ENCODE measurements at regions not wholly inside any gene's neighbourhood (a gene's known extent, or its start where the extent isn't known, plus 50 kb on each side); places are given as distances from the start of the nearest gene placed in this dataset.

GRCh38 chr1:170803711-170804110, 131.6 kb upstream of the MROH9 start:
- POLR2A ChIA-PET: no interaction called here
- CTCF ChIA-PET: no interaction called here
- peaks cover 0 to 16% of the 10 kb centered on the region in 2 experiments; a peak in 2 of 4 replicates for H3K4me1 ChIP-seq (ENCODE audit: control insufficient read depth in 1 of 2, insufficient read depth in 2 of 2, low read length in 2 of 2)
- intact Hi-C loops (cut with micrococcal nuclease): no loop called here
- no peak overlapping the region for H3K4me2 ChIP-seq (ENCODE audit: low read length)
- H3K4me3 ChIP-seq (replicated peaks in 1 of 2; ENCODE audit: low read depth in 1 of 2, low read length in 2 of 2): no peak overlapping the region
- no peak overlapping the region for H3K9ac ChIP-seq (ENCODE audit: low read length)
- no peak overlapping the region for H3K27ac ChIP-seq (ENCODE audit: low read depth, low read length)
- no peaks in the 10 kb centered on the region for H3K36me3 ChIP-seq (ENCODE audit: control insufficient read depth in 1 of 2, insufficient read depth in 2 of 2, low read length in 2 of 2)
- BruUV-seq (replicated peaks): no TSS peak
- no peak for TF ChIP-seq ZBTB33 (IDR thresholded peaks at IDR 0.05; ENCODE audit: extremely low read depth, insufficient replicate concordance, low read length)
- TF ChIP-seq EZH2phosphoT487 (IDR thresholded peaks at IDR 0.05; ENCODE audit: borderline replicate concordance): no peak
- no peak for TF ChIP-seq EZH2 (IDR thresholded peaks at IDR 0.05)
- no peak for TF ChIP-seq MAX (IDR thresholded peaks at IDR 0.05)
- TF ChIP-seq ELF1 (IDR thresholded peaks at IDR 0.05; ENCODE audit: borderline replicate concordance, low read depth): no peak
- TF ChIP-seq JUND (IDR thresholded peaks at IDR 0.05): no peak
- no peak for TF ChIP-seq RAD21 (IDR thresholded peaks at IDR 0.05; ENCODE audit: low read depth)
- no peak for TF ChIP-seq SRF (IDR thresholded peaks at IDR 0.05; ENCODE audit: low read depth)
- TF ChIP-seq YY1 (IDR thresholded peaks at IDR 0.05; ENCODE audit: extremely low read depth, insufficient replicate concordance, low read depth, low read length): no peak
- no peak for TF ChIP-seq FOSL1 (IDR thresholded peaks at IDR 0.05; ENCODE audit: low read depth)
- no peak for TF ChIP-seq TCF7L2 (IDR thresholded peaks at IDR 0.05; ENCODE audit: borderline replicate concordance, extremely low read depth, insufficient read depth, insufficient read length)
- no peak for TF ChIP-seq SIN3A (IDR thresholded peaks at IDR 0.05; ENCODE audit: low read depth)
- TF ChIP-seq CBX3 (IDR thresholded peaks at IDR 0.05; ENCODE audit: low read depth): no peak
- H3K9me3 ChIP-seq (ENCODE audit: control insufficient read depth in 1 of 2, insufficient read depth in 1 of 2, low read depth in 1 of 2, low read length in 2 of 2): no peaks in the 10 kb centered on the region
- RAD21 ChIA-PET (ENCODE audit: low non-redundant PET in 1 of 2, low total read pairs in 2 of 2, uncharacterized antibody in 2 of 2, unreplicated experiment in 2 of 2): no interaction called here
- H4K20me1 ChIP-seq (ENCODE audit: insufficient read depth): no peaks in the 10 kb centered on the region
- H3K9me2 ChIP-seq (ENCODE audit: insufficient read depth): no peaks in the 10 kb centered on the region
- H3K27me3 ChIP-seq (ENCODE audit: insufficient read depth, low read length): no peaks in the 10 kb centered on the region
- no peak for ATAC-seq
- H2AFZ ChIP-seq (ENCODE audit: low read depth, low read length, poor library complexity, severe bottlenecking): no peak overlapping the region
- no peak for DNase-seq (ENCODE audit: low read depth, low spot score)
- H3K79me2 ChIP-seq (ENCODE audit: insufficient read depth, low read length): no peaks in the 10 kb centered on the region
